AG04449 (cell line): ENCODE measurements at regions not wholly inside any gene's neighbourhood (a gene's known extent, or its start where the extent isn't known, plus 50 kb on each side); places are given as distances from the start of the nearest gene placed in this dataset.
"Not testable (repeated sequence)": the region's sequence is repeated elsewhere in the genome, so short reads cannot be mapped to it uniquely, and the experiment has no call there.

Experiments
- CTCF ChIA-PET: fragments of 350-600 bp; formaldehyde crosslinking; extraction: SDS; loops from one replicate; lab custom pipeline; 2021; ENCODE audit warnings: antibody characterized with exemption; lab: Yijun Ruan, JAX
- POLR2A ChIA-PET: fragments of 400-600, 350-600 bp; formaldehyde crosslinking; extraction: SDS; loops from one replicate; lab custom pipeline; 2020; ENCODE audit warnings: antibody characterized with exemption, inconsistent platforms; lab: Yijun Ruan, JAX
- DNase-seq: peaks from one replicate; pipeline ENCODE4 v3.0.0-alpha.2; 2010; ENCODE audit warnings: low read depth, low spot score
- H3K4me3 ChIP-seq: 2 replicates; pipeline ENCODE4 v1.5.1; 2011; ENCODE audit warnings: low read depth, mild to moderate bottlenecking, control low read depth, low read length
- CTCF ChIP-seq: IDR thresholded peaks from one replicate; pipeline ENCODE4 v1.5.1; 2011; ENCODE audit warnings: mild to moderate bottlenecking, moderate library complexity, low read length, control low read depth, inconsistent platforms; ENCODE audit not compliant: insufficient read depth; ENCODE audit errors: missing control alignments

GRCh38 chr6:14567842-14568241 is 450.3 kb downstream of the CD83 start:
- no peak for TF ChIP-seq CTCF
- CTCF ChIA-PET: no interaction called here
- POLR2A ChIA-PET: no interaction called here
- no peak overlapping the region for H3K4me3 ChIP-seq
- no peak for DNase-seq

- no peak for DNase-seq
- H3K4me3 ChIP-seq: no peak overlapping the region
- ChIA-PET CTCF (no interaction called here), POLR2A (no interaction called here)
- no peak for TF ChIP-seq CTCF
Measured at GRCh38 chr6:14569394-14569793, 451.8 kb downstream of the CD83 start.

- POLR2A ChIA-PET, DNase-seq, CTCF ChIA-PET, H3K4me3 ChIP-seq: not testable (repeated sequence)
Measured at GRCh38 chr6:14569874-14570273, 452.3 kb downstream of the CD83 start.

GRCh38 chr6:14571001-14571400 is 453.4 kb downstream of the CD83 start:
- ChIA-PET CTCF (no interaction called here), POLR2A (no interaction called here)
- no peak for DNase-seq
- no peak overlapping the region for H3K4me3 ChIP-seq
- TF ChIP-seq CTCF: no peak

- POLR2A ChIA-PET: no interaction called here
- no peak for DNase-seq
- CTCF ChIA-PET: no interaction called here
- no peak for TF ChIP-seq CTCF
- no peak overlapping the region for H3K4me3 ChIP-seq
Measured at GRCh38 chr6:14571746-14572145, 454.2 kb downstream of the CD83 start.

GRCh38 chr6:14573267-14573666 is 455.7 kb downstream of the CD83 start:
- ChIA-PET CTCF (no interaction called here), POLR2A (no interaction called here)
- no peak for TF ChIP-seq CTCF
- DNase-seq: no peak
- H3K4me3 ChIP-seq: no peak overlapping the region

- ChIA-PET CTCF (no interaction called here), POLR2A (no interaction called here)
- no peak for DNase-seq
Measured at GRCh38 chr6:14573703-14574290, 456.2 kb downstream of the CD83 start.

More at GRCh38 chr6:14573703-14574290, 456.2 kb downstream of the CD83 start:
- TF ChIP-seq CTCF: no peak
- H3K4me3 ChIP-seq: no peak overlapping the region
